GM19397 (cell line): ENCODE measurements at regions not wholly inside any gene's neighbourhood (a gene's known extent, or its start where the extent isn't known, plus 50 kb on each side); places are given as distances from the start of the nearest gene placed in this dataset.
"Not testable (repeated sequence)": the region's sequence is repeated elsewhere in the genome, so short reads cannot be mapped to it uniquely, and the experiment has no call there.

Source experiments
- ATAC-seq: cut with Tn5 transposase; IDR thresholded peaks from one replicate; pipeline ENCODE4 v1.9.1; 2021; ENCODE audit warnings: mild to moderate bottlenecking, moderate library complexity; ENCODE audit not compliant: unreplicated experiment

- peak; percentile 47 for ATAC-seq
These were observed 116.9 kb upstream of the ARRDC3 start for GRCh38 chr5:91499943-91500531.

DNA sequence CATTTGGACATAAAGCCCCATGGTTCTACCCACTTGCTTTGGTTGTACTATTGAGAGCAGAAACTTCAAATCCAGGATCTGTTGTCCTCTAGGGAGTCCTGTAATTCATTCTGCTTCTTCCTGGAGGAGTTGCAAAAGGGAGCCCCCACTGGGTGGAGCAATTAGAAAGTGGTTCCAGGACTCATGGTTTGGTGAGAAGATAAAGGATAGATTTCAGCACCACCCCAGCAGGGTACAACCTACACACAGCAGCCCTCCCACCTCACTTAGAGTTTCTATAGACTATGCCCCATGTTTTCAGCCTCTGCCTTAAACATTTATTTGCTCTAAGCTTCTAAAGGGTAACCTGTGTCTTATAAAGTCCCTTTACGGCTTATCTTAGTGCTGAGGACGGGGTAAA, 112.6 kb upstream of the ARRDC3 start:
- ATAC-seq, result no peak

- no peak for ATAC-seq
These were observed 111.4 kb upstream of the ARRDC3 start for GRCh38 chr5:91494447-91494996.

GRCh38 chr5:91493086-91493485, 110.0 kb upstream of the ARRDC3 start:
- no peak for ATAC-seq

GRCh38 chr5:91491229-91491628, 108.1 kb upstream of the ARRDC3 start:
- no peak for ATAC-seq

- ATAC-seq, result no peak
These were observed 107.2 kb upstream of the ARRDC3 start for GRCh38 chr5:91490316-91490715.

GRCh38 chr5:91487420-91487819, 104.3 kb upstream of the ARRDC3 start:
- ATAC-seq, result no peak

DNA sequence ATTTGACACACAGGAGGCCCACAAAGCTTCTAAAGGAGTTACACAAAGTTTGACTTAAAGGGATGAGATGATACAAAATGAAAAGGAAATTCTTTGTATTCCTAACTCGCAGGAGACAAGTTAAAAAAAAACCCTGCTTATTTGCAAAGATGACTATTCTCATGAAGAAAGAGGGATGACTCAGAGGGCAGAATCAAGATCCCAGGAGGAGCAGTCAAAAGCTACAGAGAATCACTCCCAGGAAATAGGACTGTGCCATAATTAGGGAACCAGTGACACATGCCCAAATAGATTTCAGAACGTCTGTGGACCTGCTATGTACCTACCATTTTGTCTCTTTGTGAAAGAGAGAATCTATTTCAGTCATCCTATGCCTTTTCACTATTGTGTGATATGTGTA, 103.5 kb upstream of the ARRDC3 start:
- ATAC-seq, result no peak

DNA sequence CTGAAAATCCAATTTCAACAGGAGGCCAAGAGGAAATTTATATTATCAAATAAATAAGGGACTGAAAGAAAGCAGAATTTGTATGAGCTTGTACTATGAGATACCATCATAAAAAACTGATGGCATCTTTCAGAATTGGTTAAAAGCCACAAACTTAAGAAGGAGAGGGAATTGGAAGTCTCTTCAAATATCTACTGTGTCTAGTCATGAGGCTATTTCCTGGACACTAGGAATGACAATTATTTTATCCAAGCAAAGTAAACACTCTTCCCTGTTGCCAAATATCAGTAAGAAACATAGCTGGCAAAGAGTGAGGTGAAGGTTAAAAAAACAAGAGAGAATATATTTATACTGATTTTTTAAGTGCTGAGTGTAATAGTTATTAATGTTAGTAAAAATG, 101.5 kb upstream of the ARRDC3 start:
- no peak for ATAC-seq

DNA sequence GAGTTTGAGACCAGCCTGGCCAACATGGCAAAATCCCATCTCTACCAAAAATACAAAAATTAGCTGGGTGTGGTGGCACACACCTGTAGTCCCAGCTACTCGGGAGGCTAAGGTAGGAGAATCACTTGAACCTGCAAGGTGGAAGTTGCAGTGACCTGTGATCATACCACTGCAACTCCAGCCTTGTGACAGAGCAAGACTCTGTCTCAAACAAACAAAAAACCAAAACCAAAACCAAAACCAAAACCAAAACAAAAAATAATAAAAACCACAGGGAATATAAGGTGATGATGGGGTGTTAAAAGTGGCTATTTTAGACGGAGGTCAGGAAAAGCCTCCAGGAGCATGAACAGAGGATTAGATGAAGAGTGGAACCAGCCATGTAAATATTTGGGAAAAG, 96.3 kb upstream of the ARRDC3 start:
- ATAC-seq, result not testable (repeated sequence)

DNA sequence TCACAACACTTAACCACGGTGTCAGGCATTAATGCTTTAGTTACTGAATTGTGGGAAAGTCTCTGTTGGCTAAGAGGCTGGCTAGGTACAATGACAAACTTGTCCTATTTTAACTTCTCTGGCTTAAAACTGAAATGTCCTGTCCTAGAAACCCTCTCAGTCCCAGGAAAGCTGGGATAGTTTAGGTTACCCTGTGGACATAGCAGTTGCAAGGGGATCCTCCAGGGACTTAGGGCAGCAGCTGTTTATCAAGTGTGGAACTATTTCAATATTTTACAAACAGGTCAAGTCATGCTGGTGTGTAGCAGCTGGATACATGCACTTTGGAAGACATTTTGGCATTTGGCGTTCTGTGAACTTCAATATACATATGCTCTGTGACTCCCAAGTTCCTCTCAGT, 95.0 kb upstream of the ARRDC3 start:
- no peak for ATAC-seq

GRCh38 chr5:91477408-91477807, 94.3 kb upstream of the ARRDC3 start:
- ATAC-seq, result no peak

GRCh38 chr5:91474201-91474600, 91.1 kb upstream of the ARRDC3 start:
- ATAC-seq, result no peak

GRCh38 chr5:91472631-91473030, 89.5 kb upstream of the ARRDC3 start:
- no peak for ATAC-seq

GRCh38 chr5:91469517-91470165, 86.5 kb upstream of the ARRDC3 start:
- no peak for ATAC-seq

DNA sequence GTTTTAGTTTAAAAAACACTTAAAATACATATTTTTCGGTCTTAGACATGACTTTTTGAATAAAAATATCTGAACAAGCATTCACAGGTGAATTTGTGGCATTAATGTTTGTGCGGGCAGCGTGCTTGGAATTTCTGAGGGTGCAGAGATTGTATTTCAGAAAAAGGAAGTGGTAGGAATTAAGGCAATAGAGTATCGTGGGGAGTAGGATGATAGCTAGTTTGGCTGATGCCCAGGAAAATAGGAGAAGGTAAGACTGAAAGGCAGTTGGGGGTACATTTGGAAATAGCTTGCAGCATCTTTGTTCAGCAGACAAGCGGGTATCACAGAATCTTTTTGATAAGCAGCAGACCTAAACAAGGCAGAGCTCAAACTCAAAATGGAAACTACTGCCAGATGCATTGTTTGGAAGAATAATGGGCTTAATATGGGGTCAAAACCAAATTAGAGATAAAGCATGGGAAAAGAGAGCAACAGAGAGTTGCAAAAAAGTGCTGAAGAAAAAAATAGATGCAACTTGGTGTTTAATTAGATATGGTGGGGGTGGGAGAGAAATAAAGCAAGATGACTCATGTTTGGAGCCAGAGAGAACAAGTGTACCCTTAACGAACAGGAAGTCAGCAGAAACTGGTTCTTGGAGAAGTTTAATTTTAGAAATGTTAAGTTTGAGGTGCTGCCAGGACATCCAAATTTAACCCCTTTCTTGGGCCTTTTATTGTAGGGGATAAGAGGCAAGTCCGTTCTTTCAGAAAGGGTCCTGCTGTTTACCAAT, 85.7 kb upstream of the ARRDC3 start:
- no peak for ATAC-seq

- ATAC-seq, result no peak
These were observed 81.9 kb upstream of the ARRDC3 start for GRCh38 chr5:91464886-91465646.

DNA sequence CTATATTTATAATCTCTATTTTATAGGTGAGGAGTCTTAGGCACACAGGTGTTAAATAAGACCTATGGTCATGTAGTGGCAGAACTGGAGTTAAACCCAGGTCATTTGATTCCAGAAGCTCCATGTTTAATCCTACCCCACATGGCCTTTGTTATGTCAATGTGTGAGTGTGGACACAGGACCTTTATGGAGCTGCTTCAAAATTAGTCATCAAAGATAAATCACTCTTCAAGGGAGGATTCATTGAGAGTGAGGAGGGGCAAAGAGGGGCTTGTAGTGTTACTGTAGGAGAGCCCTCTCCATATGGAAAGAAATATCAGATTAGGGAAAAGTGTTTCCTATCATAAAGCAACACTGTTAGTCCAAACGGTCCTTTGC, 74.6 kb upstream of the ARRDC3 start:
- ATAC-seq, result no peak

GRCh38 chr5:91456928-91457680, 74.0 kb upstream of the ARRDC3 start:
- no peak for ATAC-seq

DNA sequence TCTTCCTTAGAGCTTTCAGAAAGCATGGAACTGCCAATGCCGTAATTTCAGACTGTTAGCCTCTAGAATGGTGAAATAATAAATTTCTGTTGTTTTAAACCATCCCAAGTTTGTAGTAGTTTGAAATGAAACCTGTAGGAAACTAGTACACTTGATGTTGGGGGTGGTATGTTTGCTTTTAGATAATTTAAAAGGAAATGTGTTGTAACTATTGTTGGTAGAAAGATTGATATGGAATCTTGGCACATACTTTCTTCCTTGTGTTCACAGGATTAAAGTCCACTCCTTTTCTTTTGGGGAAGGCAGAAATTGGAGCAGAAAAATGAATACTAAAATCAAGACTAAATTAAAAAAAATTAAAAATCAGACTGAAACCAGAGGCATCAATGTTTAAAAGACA, 66.0 kb upstream of the ARRDC3 start:
- ATAC-seq, result no peak

DNA sequence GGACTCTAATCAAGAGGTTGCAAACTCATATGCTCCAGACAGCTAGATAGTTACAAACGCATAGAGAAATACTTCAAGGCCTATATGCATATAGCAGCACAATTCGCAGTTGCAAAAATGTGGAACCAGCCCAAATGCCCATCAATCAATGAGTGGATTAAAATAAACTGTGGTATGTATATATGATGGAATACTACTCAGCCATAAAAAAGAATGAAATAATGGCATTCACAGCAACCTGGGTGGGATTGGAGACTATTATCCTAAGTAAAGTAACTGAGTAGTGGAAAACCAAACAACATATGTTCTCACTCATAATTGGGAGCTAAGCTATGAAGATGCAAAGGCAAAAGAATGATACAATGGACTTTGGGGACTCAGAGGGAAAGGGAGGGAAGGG, 65.0 kb upstream of the ARRDC3 start:
- not testable (repeated sequence) for ATAC-seq
